ENCODE measurements at regions not wholly inside any gene's neighbourhood (a gene's known extent, or its start where the extent isn't known, plus 50 kb on each side); places are given as distances from the start of the nearest gene placed in this dataset.
"Not testable (repeated sequence)": the region's sequence is repeated elsewhere in the genome, so short reads cannot be mapped to it uniquely, and the experiment has no call there.

GRCh38 chr10:7039859-7040258, 371.0 kb downstream of the SFMBT2 start:
- H3K4me3 ChIP-seq (ENCODE audit: low read length), result no peak overlapping the region
- no peak for DNase-seq (ENCODE audit: low read depth)
- TF ChIP-seq CTCF (IDR thresholded peaks at IDR 0.05; ENCODE audit: insufficient read depth, low read depth, low read length, missing control alignments), result no peak

- TF ChIP-seq CTCF (IDR thresholded peaks at IDR 0.05; ENCODE audit: insufficient read depth, low read depth, low read length, missing control alignments), result no peak
- no peak for DNase-seq (ENCODE audit: low read depth)
- H3K4me3 ChIP-seq (ENCODE audit: low read length), result no peak overlapping the region
These were observed 372.4 kb downstream of the SFMBT2 start for GRCh38 chr10:7038416-7038815.

GRCh38 chr10:7037434-7037833, 373.4 kb downstream of the SFMBT2 start:
- not testable (repeated sequence) for H3K4me3 ChIP-seq (ENCODE audit: low read length); DNase-seq (ENCODE audit: low read depth)

GRCh38 chr10:7036951-7037350, 373.9 kb downstream of the SFMBT2 start:
- no peak overlapping the region for H3K4me3 ChIP-seq (ENCODE audit: low read length)

GRCh38 chr10:7035126-7035761, 375.6 kb downstream of the SFMBT2 start:
- no peak for TF ChIP-seq CTCF (IDR thresholded peaks at IDR 0.05; ENCODE audit: insufficient read depth, low read depth, low read length, missing control alignments)
- DNase-seq (ENCODE audit: low read depth), result no peak
- no peak overlapping the region for H3K4me3 ChIP-seq (ENCODE audit: low read length)

More at GRCh38 chr10:7036951-7037350, 373.9 kb downstream of the SFMBT2 start:
- DNase-seq (ENCODE audit: low read depth), result no peak
- TF ChIP-seq CTCF (IDR thresholded peaks at IDR 0.05; ENCODE audit: insufficient read depth, low read depth, low read length, missing control alignments), result no peak

- no peak for DNase-seq (ENCODE audit: low read depth)
- TF ChIP-seq CTCF (IDR thresholded peaks at IDR 0.05; ENCODE audit: insufficient read depth, low read depth, low read length, missing control alignments), result no peak
- no peak overlapping the region for H3K4me3 ChIP-seq (ENCODE audit: low read length)
These were observed 377.8 kb downstream of the SFMBT2 start for GRCh38 chr10:7033031-7033430.

- TF ChIP-seq CTCF (IDR thresholded peaks at IDR 0.05; ENCODE audit: insufficient read depth, low read depth, low read length, missing control alignments), result no peak
- DNase-seq (ENCODE audit: low read depth), result no peak
These were observed 380.5 kb downstream of the SFMBT2 start for GRCh38 chr10:7030134-7030855.

More at GRCh38 chr10:7030134-7030855, 380.5 kb downstream of the SFMBT2 start:
- no peak overlapping the region for H3K4me3 ChIP-seq (ENCODE audit: low read length)

Data from epithelial cell of esophagus (primary cell).